Right atrium auricular region (tissue), 2 donors: ENCODE measurements at regions not wholly inside any gene's neighbourhood (a gene's known extent, or its start where the extent isn't known, plus 50 kb on each side); places are given as distances from the start of the nearest gene placed in this dataset.

Experiments
- DNase-seq: peaks from one replicate; pipeline ENCODE4 v3.0.0-alpha.2; 2019; ENCODE audit warnings: low spot score
- H3K27ac ChIP-seq, 2 donors: fragments of 200-600 bp; sonication (generic); 1 replicate in 1 of 2; 2 replicates in 1 of 2; pipeline ENCODE4 v1.5.1; 2016 to 2019
- H3K27me3 ChIP-seq, 2 donors: fragments of 200-600 bp; sonication (generic); one replicate each; pipeline versions ENCODE4 v1.5.1 to v1.6.0; 2017 to 2019
- H3K36me3 ChIP-seq: fragments of 200-600 bp; sonication (generic); one replicate; pipeline ENCODE4 v1.5.1; 2016
- H3K4me1 ChIP-seq, 2 donors: fragments of 200-600 bp; sonication (generic); one replicate each; pipeline versions ENCODE4 v1.5.1 to v1.6.0; 2017 to 2019
- H3K4me3 ChIP-seq, 2 donors: fragments of 200-600 bp; sonication (generic); 1 replicate in 1 of 2; 2 replicates in 1 of 2; pipeline ENCODE4 v1.5.1; 2017 to 2019; ENCODE audit warnings: mild to moderate bottlenecking in 1 of 2, moderate library complexity in 1 of 2
- H3K9me3 ChIP-seq, 2 donors: fragments of 200-600 bp; sonication (generic); one replicate each; pipeline ENCODE4 v1.5.1; 2019
- CTCF ChIP-seq, 2 donors: fragments of 200-600 bp; sonication (generic); IDR thresholded peaks; one replicate each; pipeline ENCODE4 v1.5.1; 2019; ENCODE audit warnings: antibody characterized with exemption in 2 of 2

- Histone ChIP-seq H3K36me3 (no peaks in the 10 kb centered on the region), H3K27ac (peak overlapping the region in 1 of 2 donors; percentile 52), H3K27me3 (no peaks in the 10 kb centered on the region), H3K4me3 (no peak overlapping the region), H3K4me1 (no peaks in the 10 kb centered on the region), H3K9me3 (no peaks in the 10 kb centered on the region)
- peak; percentile 78 for DNase-seq
- TF ChIP-seq CTCF (IDR thresholded peaks at IDR 0.05), result no peak
These were observed 173.0 kb upstream of the CASK start for GRCh38 chrX:42096265-42096920.

- Histone ChIP-seq H3K27ac (peak overlapping the region in 1 of 2 donors; percentile 18), H3K27me3 (no peaks in the 10 kb centered on the region), H3K9me3 (no peaks in the 10 kb centered on the region), H3K4me1 (no peaks in the 10 kb centered on the region), H3K4me3 (no peak overlapping the region), H3K36me3 (no peaks in the 10 kb centered on the region)
- no peak for DNase-seq
- no peak for TF ChIP-seq CTCF (IDR thresholded peaks at IDR 0.05)
These were observed 170.9 kb upstream of the CASK start for GRCh38 chrX:42094218-42094617.

- no peak overlapping the region for H3K4me3 ChIP-seq
- TF ChIP-seq CTCF (IDR thresholded peaks at IDR 0.05), result no peak
- no peaks in the 10 kb centered on the region for H3K9me3 ChIP-seq
- H3K4me1 ChIP-seq, result no peaks in the 10 kb centered on the region
- H3K27me3 ChIP-seq, result no peaks in the 10 kb centered on the region
- no peak for DNase-seq
- peak overlapping the region in 1 of 2 donors; percentile 18 for H3K27ac ChIP-seq
- H3K36me3 ChIP-seq, result no peaks in the 10 kb centered on the region
These were observed 170.4 kb upstream of the CASK start for GRCh38 chrX:42093756-42094155.

GRCh38 chrX:42090395-42090794, 167.0 kb upstream of the CASK start:
- Histone ChIP-seq H3K4me3 (no peak overlapping the region), H3K27ac (no peak overlapping the region), H3K27me3 (no peaks in the 10 kb centered on the region), H3K4me1 (no peaks in the 10 kb centered on the region), H3K9me3 (no peaks in the 10 kb centered on the region), H3K36me3 (no peaks in the 10 kb centered on the region)
- no peak for TF ChIP-seq CTCF (IDR thresholded peaks at IDR 0.05)
- DNase-seq, result no peak

- no peak for DNase-seq
- Histone ChIP-seq H3K27me3 (no peaks in the 10 kb centered on the region), H3K36me3 (no peaks in the 10 kb centered on the region), H3K4me3 (no peak overlapping the region), H3K9me3 (no peaks in the 10 kb centered on the region), H3K27ac (no peak overlapping the region), H3K4me1 (no peaks in the 10 kb centered on the region)
- no peak for TF ChIP-seq CTCF (IDR thresholded peaks at IDR 0.05)
These were observed 165.7 kb upstream of the CASK start for GRCh38 chrX:42089031-42089430.

GRCh38 chrX:42087960-42088359, 164.6 kb upstream of the CASK start:
- Histone ChIP-seq H3K4me1 (no peaks in the 10 kb centered on the region), H3K27me3 (no peaks in the 10 kb centered on the region), H3K9me3 (no peaks in the 10 kb centered on the region), H3K27ac (no peak overlapping the region), H3K36me3 (no peaks in the 10 kb centered on the region), H3K4me3 (no peak overlapping the region)
- no peak for DNase-seq
- TF ChIP-seq CTCF (IDR thresholded peaks at IDR 0.05), result no peak
